HG02759 (cell line): ENCODE measurements at regions not wholly inside any gene's neighbourhood (a gene's known extent, or its start where the extent isn't known, plus 50 kb on each side); places are given as distances from the start of the nearest gene placed in this dataset.

Source experiments
- ATAC-seq: cut with Tn5 transposase; IDR thresholded peaks from one replicate; pipeline ENCODE4 v1.9.1; 2021; ENCODE audit warnings: mild to moderate bottlenecking, moderate library complexity; ENCODE audit not compliant: unreplicated experiment

GRCh38 chr10:62453274-62453673 is 79.1 kb downstream of the ZNF365 start:
- ATAC-seq, result no peak

- no peak for ATAC-seq
Measured at GRCh38 chr10:62454687-62455397, 80.7 kb downstream of the ZNF365 start.

- peak; percentile 98 for ATAC-seq
Measured at GRCh38 chr10:62456611-62457101, 82.5 kb downstream of the ZNF365 start.

GRCh38 chr10:62457196-62457595 is 83.0 kb downstream of the ZNF365 start:
- peak; percentile 6 for ATAC-seq

GRCh38 chr10:62457598-62457997 is 83.4 kb downstream of the ZNF365 start:
- ATAC-seq, result no peak

GRCh38 chr10:62459072-62459471 is 84.9 kb downstream of the ZNF365 start:
- ATAC-seq, result no peak

- no peak for ATAC-seq
Measured at GRCh38 chr10:62459500-62459899, 85.3 kb downstream of the ZNF365 start.

- no peak for ATAC-seq
Measured at GRCh38 chr10:62460393-62460792, 86.2 kb downstream of the ZNF365 start.

- no peak for ATAC-seq
Measured at GRCh38 chr10:62461120-62461519, 87.0 kb downstream of the ZNF365 start.

GRCh38 chr10:62462461-62462860 is 88.3 kb downstream of the ZNF365 start:
- ATAC-seq, result no peak

GRCh38 chr10:62463364-62463763 is 89.2 kb downstream of the ZNF365 start:
- no peak for ATAC-seq

- ATAC-seq, result no peak
Measured at GRCh38 chr10:62464308-62464707, 90.1 kb downstream of the ZNF365 start.

GRCh38 chr10:62466590-62466989 is 92.4 kb downstream of the ZNF365 start:
- no peak for ATAC-seq

GRCh38 chr10:62467527-62467926 is 93.4 kb downstream of the ZNF365 start:
- ATAC-seq, result no peak

GRCh38 chr10:62471711-62472110 is 97.5 kb downstream of the ZNF365 start:
- ATAC-seq, result no peak

- no peak for ATAC-seq
Measured at GRCh38 chr10:62473241-62473640, 99.1 kb downstream of the ZNF365 start.

GRCh38 chr10:62475551-62475950 is 101.4 kb downstream of the ZNF365 start:
- no peak for ATAC-seq

GRCh38 chr10:62479523-62479922 is 105.4 kb downstream of the ZNF365 start:
- no peak for ATAC-seq

GRCh38 chr10:62480196-62480595 is 106.0 kb downstream of the ZNF365 start:
- ATAC-seq, result no peak

- ATAC-seq, result no peak
Measured at GRCh38 chr10:62482581-62482980, 108.4 kb downstream of the ZNF365 start.

- no peak for ATAC-seq
Measured at GRCh38 chr10:62491597-62491996, 117.4 kb downstream of the ZNF365 start.

GRCh38 chr10:62492012-62492869 is 118.1 kb downstream of the ZNF365 start:
- ATAC-seq, result no peak
